A204.1 (cell line): ENCODE measurements at regions not wholly inside any gene's neighbourhood (a gene's known extent, or its start where the extent isn't known, plus 50 kb on each side); places are given as distances from the start of the nearest gene placed in this dataset.

Experiments used
- FAIRE-seq: peaks from 2 replicates; lab custom pipeline; 2012; peaks lifted over from hg19 to GRCh38; lab: Jason Lieb, UNC

GRCh38 chr2:121900391-121900790, 144.9 kb downstream of the TSN start:
- no peak for FAIRE-seq

- FAIRE-seq: no peak
Observed at GRCh38 chr2:121902171-121902591, 146.7 kb downstream of the TSN start.

- FAIRE-seq: no peak
Observed at GRCh38 chr2:121902616-121903015, 147.2 kb downstream of the TSN start.

GRCh38 chr2:121903037-121903689, 147.7 kb downstream of the TSN start:
- no peak for FAIRE-seq

- FAIRE-seq: no peak
Observed at GRCh38 chr2:121904656-121905055, 149.2 kb downstream of the TSN start.

- FAIRE-seq: no peak
Observed at GRCh38 chr2:121905201-121905600, 149.8 kb downstream of the TSN start.

GRCh38 chr2:121906170-121906569, 150.7 kb downstream of the TSN start:
- no peak for FAIRE-seq

- no peak for FAIRE-seq
Observed at GRCh38 chr2:121907928-121908327, 152.5 kb downstream of the TSN start.

- FAIRE-seq: no peak
Observed at GRCh38 chr2:121910139-121910538, 154.7 kb downstream of the TSN start.

- no peak for FAIRE-seq
Observed at GRCh38 chr2:121911036-121911435, 155.6 kb downstream of the TSN start.

- FAIRE-seq: no peak
Observed at GRCh38 chr2:121917143-121917542, 161.7 kb downstream of the TSN start.

GRCh38 chr2:121918231-121918630, 162.8 kb downstream of the TSN start:
- FAIRE-seq: no peak

GRCh38 chr2:121919803-121920202, 164.4 kb downstream of the TSN start:
- no peak for FAIRE-seq

GRCh38 chr2:121925466-121925865, 170.0 kb downstream of the TSN start:
- no peak for FAIRE-seq

GRCh38 chr2:121943285-121943684, 187.8 kb downstream of the TSN start:
- FAIRE-seq: no peak

- FAIRE-seq: no peak
Observed at GRCh38 chr2:121944072-121944831, 188.8 kb downstream of the TSN start.

GRCh38 chr2:121947674-121948073, 192.2 kb downstream of the TSN start:
- FAIRE-seq: no peak

- FAIRE-seq: no peak
Observed at GRCh38 chr2:121949271-121949670, 193.8 kb downstream of the TSN start.

GRCh38 chr2:121955426-121955825, 200.0 kb downstream of the TSN start:
- FAIRE-seq: no peak

- no peak for FAIRE-seq
Observed at GRCh38 chr2:121955872-121956271, 200.4 kb downstream of the TSN start.

GRCh38 chr2:121960251-121960650, 204.8 kb downstream of the TSN start:
- no peak for FAIRE-seq

GRCh38 chr2:121961761-121962160, 206.3 kb downstream of the TSN start:
- FAIRE-seq: no peak

- no peak for FAIRE-seq
Observed at GRCh38 chr2:121965661-121966060, 210.2 kb downstream of the TSN start.

- FAIRE-seq: no peak
Observed at GRCh38 chr2:121966663-121967062, 211.2 kb downstream of the TSN start.
